SK-N-SH treated with all-trans-retinoic acid at 6 μM for 48 hours (cell line): ENCODE measurements at regions not wholly inside any gene's neighbourhood (a gene's known extent, or its start where the extent isn't known, plus 50 kb on each side); places are given as distances from the start of the nearest gene placed in this dataset.

Source experiments
- ARNTL ChIP-seq: fragments of 450-650 bp; formaldehyde crosslinking; IDR thresholded peaks from 2 replicates; pipeline ENCODE4 v1.5.0; 2020; ENCODE audit warnings: low read depth, mild to moderate bottlenecking, moderate library complexity, borderline replicate concordance
- BACH2 ChIP-seq: fragments of 250-450 bp; sonication (Bioruptor Pico); IDR thresholded peaks from 2 replicates; pipeline ENCODE4 v1.9.0; 2021; ENCODE audit warnings: mild to moderate bottlenecking, borderline replicate concordance
- CREB5 ChIP-seq: fragments of 250-450 bp; sonication (Bioruptor Pico); IDR thresholded peaks from 2 replicates; pipeline ENCODE4 v1.5.1; 2020; ENCODE audit warnings: low read depth, mild to moderate bottlenecking, moderate library complexity
- GLIS3 ChIP-seq: fragments of 250-450 bp; sonication (Bioruptor Pico); IDR thresholded peaks from 2 replicates; pipeline ENCODE4 v1.5.0; 2020; ENCODE audit warnings: mild to moderate bottlenecking, moderate library complexity
- OSR1 ChIP-seq: fragments of 250-450 bp; sonication (Bioruptor Pico); IDR thresholded peaks from 2 replicates; pipeline ENCODE4 v1.8.0; 2022; ENCODE audit warnings: moderate library complexity, mild to moderate bottlenecking, inconsistent platforms
- RARB ChIP-seq: fragments of 250-450 bp; sonication (Bioruptor Pico); IDR thresholded peaks from 2 replicates; pipeline ENCODE4 v1.8.0; 2021; ENCODE audit warnings: mild to moderate bottlenecking, moderate library complexity
- SNAI2 ChIP-seq: fragments of 250-450 bp; sonication (Bioruptor Pico); IDR thresholded peaks from 2 replicates; pipeline ENCODE4 v1.5.0; 2020; ENCODE audit warnings: mild to moderate bottlenecking, moderate library complexity
- TOX ChIP-seq: fragments of 250-450 bp; sonication (Bioruptor Pico); IDR thresholded peaks from 2 replicates; pipeline ENCODE4 v1.8.0; 2021; ENCODE audit warnings: mild to moderate bottlenecking, moderate library complexity, borderline replicate concordance
- ZFP3 ChIP-seq: fragments of 250-450 bp; sonication (Bioruptor Pico); IDR thresholded peaks from 2 replicates; pipeline ENCODE4 v1.5.0; 2020; ENCODE audit warnings: mild to moderate bottlenecking, moderate library complexity
- ZFP30 ChIP-seq: fragments of 450-650 bp; formaldehyde crosslinking; IDR thresholded peaks from 2 replicates; pipeline ENCODE4 v1.5.0; 2022; ENCODE audit warnings: mild to moderate bottlenecking, moderate library complexity
- TF ChIP-seq, protein P1 (sequence below): fragments of 250-450 bp; sonication (Bioruptor Pico); IDR thresholded peaks from 2 replicates; pipeline ENCODE4 v1.5.1; 2021; ENCODE audit warnings: mild to moderate bottlenecking, moderate library complexity
- TF ChIP-seq, protein P2 (sequence below): fragments of 250-450 bp; sonication (Bioruptor Pico); IDR thresholded peaks from 2 replicates; pipeline ENCODE4 v1.8.0; 2020; ENCODE audit warnings: mild to moderate bottlenecking, moderate library complexity, borderline replicate concordance

DNA sequence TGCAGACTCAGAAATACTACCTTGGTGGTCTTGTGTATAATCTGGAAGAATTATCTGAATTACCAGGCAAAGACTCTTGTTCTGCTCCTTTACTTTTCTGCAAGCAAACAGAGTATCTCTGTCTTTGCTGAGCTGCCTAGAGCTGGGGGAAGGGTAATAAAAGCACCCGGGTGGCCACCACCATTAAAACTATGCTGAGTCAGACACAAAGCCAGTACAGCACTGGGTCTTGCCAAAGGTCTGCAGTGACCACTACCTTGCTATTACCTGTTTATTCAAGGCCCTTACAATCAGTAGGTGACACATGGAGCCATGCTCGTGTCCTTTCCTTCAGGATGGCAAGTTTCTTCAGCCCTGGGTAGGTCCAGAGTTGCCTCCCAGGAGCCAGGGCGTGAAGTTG is 420.6 kb upstream of the CNTN5 start:
- TF ChIP-seq GLIS3 (CRISPR knock-in tag) (no peak), ZFP30 (no peak), ARNTL (CRISPR knock-in tag) (no peak), CREB5 (CRISPR knock-in tag) (no peak), RARB (CRISPR knock-in tag) (no peak), TOX (CRISPR knock-in tag) (no peak), OSR1 (CRISPR knock-in tag) (no peak), SNAI2 (CRISPR knock-in tag) (no peak), ZFP3 (CRISPR knock-in tag) (no peak), BACH2 (CRISPR knock-in tag) (no peak)
- TF ChIP-seq, protein P1, sequence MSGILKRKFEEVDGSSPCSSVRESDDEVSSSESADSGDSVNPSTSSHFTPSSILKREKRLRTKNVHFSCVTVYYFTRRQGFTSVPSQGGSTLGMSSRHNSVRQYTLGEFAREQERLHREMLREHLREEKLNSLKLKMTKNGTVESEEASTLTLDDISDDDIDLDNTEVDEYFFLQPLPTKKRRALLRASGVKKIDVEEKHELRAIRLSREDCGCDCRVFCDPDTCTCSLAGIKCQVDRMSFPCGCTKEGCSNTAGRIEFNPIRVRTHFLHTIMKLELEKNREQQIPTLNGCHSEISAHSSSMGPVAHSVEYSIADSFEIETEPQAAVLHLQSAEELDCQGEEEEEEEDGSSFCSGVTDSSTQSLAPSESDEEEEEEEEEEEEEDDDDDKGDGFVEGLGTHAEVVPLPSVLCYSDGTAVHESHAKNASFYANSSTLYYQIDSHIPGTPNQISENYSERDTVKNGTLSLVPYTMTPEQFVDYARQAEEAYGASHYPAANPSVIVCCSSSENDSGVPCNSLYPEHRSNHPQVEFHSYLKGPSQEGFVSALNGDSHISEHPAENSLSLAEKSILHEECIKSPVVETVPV (CRISPR knock-in tag) = no peak
- TF ChIP-seq, protein P2, sequence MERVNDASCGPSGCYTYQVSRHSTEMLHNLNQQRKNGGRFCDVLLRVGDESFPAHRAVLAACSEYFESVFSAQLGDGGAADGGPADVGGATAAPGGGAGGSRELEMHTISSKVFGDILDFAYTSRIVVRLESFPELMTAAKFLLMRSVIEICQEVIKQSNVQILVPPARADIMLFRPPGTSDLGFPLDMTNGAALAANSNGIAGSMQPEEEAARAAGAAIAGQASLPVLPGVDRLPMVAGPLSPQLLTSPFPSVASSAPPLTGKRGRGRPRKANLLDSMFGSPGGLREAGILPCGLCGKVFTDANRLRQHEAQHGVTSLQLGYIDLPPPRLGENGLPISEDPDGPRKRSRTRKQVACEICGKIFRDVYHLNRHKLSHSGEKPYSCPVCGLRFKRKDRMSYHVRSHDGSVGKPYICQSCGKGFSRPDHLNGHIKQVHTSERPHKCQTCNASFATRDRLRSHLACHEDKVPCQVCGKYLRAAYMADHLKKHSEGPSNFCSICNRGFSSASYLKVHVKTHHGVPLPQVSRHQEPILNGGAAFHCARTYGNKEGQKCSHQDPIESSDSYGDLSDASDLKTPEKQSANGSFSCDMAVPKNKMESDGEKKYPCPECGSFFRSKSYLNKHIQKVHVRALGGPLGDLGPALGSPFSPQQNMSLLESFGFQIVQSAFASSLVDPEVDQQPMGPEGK (CRISPR knock-in tag) = no peak
